Prostate gland (tissue), 2 donors: ENCODE measurements at regions not wholly inside any gene's neighbourhood (a gene's known extent, or its start where the extent isn't known, plus 50 kb on each side); places are given as distances from the start of the nearest gene placed in this dataset.
"Not testable (repeated sequence)": the region's sequence is repeated elsewhere in the genome, so short reads cannot be mapped to it uniquely, and the experiment has no call there.

Experiments used
- CTCF ChIP-seq, 4 experiments: fragments of 200-600 bp in 2 of 4; fragments of 450-650 bp in 2 of 4; sonication (generic) in 2 of 4; IDR thresholded peaks; 1 replicate in 3 of 4; 2 replicates in 1 of 4; pipeline ENCODE4 v1.5.1; 2016 to 2019; ENCODE audit warnings: antibody characterized with exemption in 4 of 4, mild to moderate bottlenecking in 2 of 4, moderate library complexity in 2 of 4
- POLR2A ChIP-seq: fragments of 450-650 bp; IDR thresholded peaks from one replicate; pipeline ENCODE4 v1.6.1; 2016; ENCODE audit warnings: antibody characterized with exemption, mild to moderate bottlenecking

DNA sequence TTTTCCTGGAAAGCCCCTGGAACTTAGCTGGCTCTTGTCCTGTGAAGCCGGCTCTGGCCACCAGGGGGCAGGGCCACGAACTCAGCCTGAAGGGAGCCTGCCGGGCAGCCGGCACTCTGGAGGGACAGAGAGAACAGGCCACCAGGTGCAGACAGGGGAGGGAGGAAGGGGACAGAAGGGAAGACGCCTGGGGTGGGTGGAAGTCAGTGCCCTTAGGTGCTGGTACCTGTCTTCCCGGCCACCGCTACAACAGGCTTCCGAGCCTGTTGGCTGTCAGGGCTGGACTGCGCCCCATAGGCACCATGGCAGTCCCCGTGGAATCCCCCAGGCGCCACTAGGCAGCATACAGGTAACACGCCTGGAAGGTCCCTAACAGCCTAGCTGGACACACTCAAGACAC is 59.6 kb downstream of the GOLGA8B start:
- peak in 1 of 4 experiments; percentile 20 for TF ChIP-seq CTCF (IDR thresholded peaks at IDR 0.05)
- not testable (repeated sequence) for TF ChIP-seq POLR2A
